Parathyroid adenoma (tissue), 2 donors: ENCODE measurements at regions not wholly inside any gene's neighbourhood (a gene's known extent, or its start where the extent isn't known, plus 50 kb on each side); places are given as distances from the start of the nearest gene placed in this dataset.

ENCODE experiments used
- H2AFZ ChIP-seq: fragments of 300-600 bp; sonication (generic); one replicate; pipeline ENCODE4 v1.7.0; 2017; ENCODE audit warnings: antibody characterized with exemption, mild to moderate bottlenecking
- H3K27ac ChIP-seq: fragments of 300-600 bp; sonication (generic); one replicate; pipeline ENCODE4 v1.7.0; 2017
- H3K27me3 ChIP-seq: fragments of 300-600 bp; sonication (generic); one replicate; pipeline ENCODE4 v1.7.0; 2017; ENCODE audit warnings: low read length; ENCODE audit not compliant: control insufficient read depth, insufficient read depth
- H3K36me3 ChIP-seq: fragments of 300-600 bp; sonication (generic); one replicate; pipeline ENCODE4 v1.7.0; 2017; ENCODE audit warnings: low read length; ENCODE audit not compliant: control insufficient read depth, insufficient read depth
- H3K4me1 ChIP-seq: fragments of 300-600 bp; sonication (generic); one replicate; pipeline ENCODE4 v1.7.0; 2017; ENCODE audit warnings: control low read depth
- H3K4me2 ChIP-seq: fragments of 300-600 bp; sonication (generic); one replicate; pipeline ENCODE4 v1.7.0; 2017; ENCODE audit warnings: low read length
- H3K4me3 ChIP-seq: fragments of 300-600 bp; sonication (generic); one replicate; pipeline ENCODE4 v1.7.0; 2017; ENCODE audit warnings: low read depth, low read length
- H3K79me2 ChIP-seq: fragments of 300-600 bp; sonication (generic); one replicate; pipeline ENCODE4 v1.7.0; 2017; ENCODE audit warnings: control low read depth
- H3K9ac ChIP-seq: fragments of 300-600 bp; sonication (generic); one replicate; pipeline ENCODE4 v1.7.0; 2017; ENCODE audit warnings: mild to moderate bottlenecking
- H3K9me3 ChIP-seq: fragments of 300-600 bp; sonication (generic); one replicate; pipeline ENCODE4 v1.7.0; 2017; ENCODE audit warnings: low read length; ENCODE audit not compliant: control insufficient read depth
- CTCF ChIP-seq: fragments of 300-600 bp; sonication (generic); IDR thresholded peaks from one replicate; pipeline ENCODE4 v1.7.0; 2017; ENCODE audit warnings: antibody characterized with exemption, mild to moderate bottlenecking
- donor health status: primary hyperparathyroidism.

- no peak overlapping the region for H3K4me2 ChIP-seq
- no peaks in the 10 kb centered on the region for H3K27me3 ChIP-seq
- no peak overlapping the region for H3K27ac ChIP-seq
- TF ChIP-seq CTCF, result no peak
- no peaks in the 10 kb centered on the region for H3K36me3 ChIP-seq
- H3K9me3 ChIP-seq, result no peaks in the 10 kb centered on the region
- no peak overlapping the region for H3K4me3 ChIP-seq
- H3K79me2 ChIP-seq, result no peaks in the 10 kb centered on the region
- no peak overlapping the region for H2AFZ ChIP-seq
- H3K4me1 ChIP-seq, result no peaks in the 10 kb centered on the region
- no peak overlapping the region for H3K9ac ChIP-seq
Observed at GRCh38 chr18:10041180-10041579, 127.4 kb downstream of the VAPA start.

- no peak overlapping the region for H3K27ac ChIP-seq
Observed at GRCh38 chr18:10042492-10042891, 128.7 kb downstream of the VAPA start.

GRCh38 chr18:10044054-10044453 is 130.2 kb downstream of the VAPA start:
- no peak overlapping the region for H3K9ac ChIP-seq
- TF ChIP-seq CTCF, result no peak
- H3K9me3 ChIP-seq, result no peaks in the 10 kb centered on the region
- H2AFZ ChIP-seq, result no peak overlapping the region
- H3K4me1 ChIP-seq, result no peaks in the 10 kb centered on the region
- H3K4me2 ChIP-seq, result no peak overlapping the region
- H3K27ac ChIP-seq, result no peak overlapping the region
- no peaks in the 10 kb centered on the region for H3K27me3 ChIP-seq
- no peaks in the 10 kb centered on the region for H3K36me3 ChIP-seq
- no peaks in the 10 kb centered on the region for H3K79me2 ChIP-seq
- no peak overlapping the region for H3K4me3 ChIP-seq

More at GRCh38 chr18:10042492-10042891, 128.7 kb downstream of the VAPA start:
- H3K4me3 ChIP-seq, result no peak overlapping the region
- H3K9ac ChIP-seq, result no peak overlapping the region
- no peak overlapping the region for H3K4me2 ChIP-seq
- no peaks in the 10 kb centered on the region for H3K27me3 ChIP-seq
- H3K9me3 ChIP-seq, result no peaks in the 10 kb centered on the region
- no peaks in the 10 kb centered on the region for H3K4me1 ChIP-seq
- H3K79me2 ChIP-seq, result no peaks in the 10 kb centered on the region
- TF ChIP-seq CTCF, result no peak
- no peaks in the 10 kb centered on the region for H3K36me3 ChIP-seq
- H2AFZ ChIP-seq, result no peak overlapping the region

GRCh38 chr18:10045296-10045891 is 131.6 kb downstream of the VAPA start:
- Histone ChIP-seq H3K27me3 (no peaks in the 10 kb centered on the region), H2AFZ (no peak overlapping the region), H3K27ac (no peak overlapping the region), H3K9ac (no peak overlapping the region), H3K4me3 (no peak overlapping the region), H3K79me2 (no peaks in the 10 kb centered on the region), H3K4me2 (no peak overlapping the region), H3K4me1 (no peaks in the 10 kb centered on the region), H3K36me3 (no peaks in the 10 kb centered on the region), H3K9me3 (no peaks in the 10 kb centered on the region)
- TF ChIP-seq CTCF, result no peak

GRCh38 chr18:10046178-10046807 is 132.5 kb downstream of the VAPA start:
- Histone ChIP-seq H3K27ac (no peak overlapping the region), H2AFZ (no peak overlapping the region), H3K79me2 (no peaks in the 10 kb centered on the region), H3K4me1 (no peaks in the 10 kb centered on the region), H3K9ac (no peak overlapping the region), H3K36me3 (no peaks in the 10 kb centered on the region), H3K4me2 (no peak overlapping the region), H3K27me3 (no peaks in the 10 kb centered on the region), H3K9me3 (no peaks in the 10 kb centered on the region), H3K4me3 (no peak overlapping the region)
- no peak for TF ChIP-seq CTCF
